GM13977 (cell line): ENCODE measurements at regions not wholly inside any gene's neighbourhood (a gene's known extent, or its start where the extent isn't known, plus 50 kb on each side); places are given as distances from the start of the nearest gene placed in this dataset.

Experiments used
- DNase-seq: peaks from one replicate; pipeline ENCODE4 v3.0.0; 2012; ENCODE audit warnings: low spot score
- in situ Hi-C: fragments of 300-500 bp; cut with MboI; formaldehyde crosslinking; loops from one replicate; pipeline ENCODE4 v1.12.0; 2022; ENCODE audit warnings: low sequenced_read_pairs, low pct_unique_long_range_greater_than_20kb, mixed read lengths, inconsistent platforms; ENCODE audit not compliant: unreplicated experiment
- TF ChIP-seq, protein P1 (sequence below): IDR thresholded peaks from 2 replicates; pipeline ENCODE4 v1.5.1; 2012; ENCODE audit warnings: mild to moderate bottlenecking, control low read depth; ENCODE audit not compliant: insufficient read depth; ENCODE audit errors: extremely low read depth, missing control alignments

DNA sequence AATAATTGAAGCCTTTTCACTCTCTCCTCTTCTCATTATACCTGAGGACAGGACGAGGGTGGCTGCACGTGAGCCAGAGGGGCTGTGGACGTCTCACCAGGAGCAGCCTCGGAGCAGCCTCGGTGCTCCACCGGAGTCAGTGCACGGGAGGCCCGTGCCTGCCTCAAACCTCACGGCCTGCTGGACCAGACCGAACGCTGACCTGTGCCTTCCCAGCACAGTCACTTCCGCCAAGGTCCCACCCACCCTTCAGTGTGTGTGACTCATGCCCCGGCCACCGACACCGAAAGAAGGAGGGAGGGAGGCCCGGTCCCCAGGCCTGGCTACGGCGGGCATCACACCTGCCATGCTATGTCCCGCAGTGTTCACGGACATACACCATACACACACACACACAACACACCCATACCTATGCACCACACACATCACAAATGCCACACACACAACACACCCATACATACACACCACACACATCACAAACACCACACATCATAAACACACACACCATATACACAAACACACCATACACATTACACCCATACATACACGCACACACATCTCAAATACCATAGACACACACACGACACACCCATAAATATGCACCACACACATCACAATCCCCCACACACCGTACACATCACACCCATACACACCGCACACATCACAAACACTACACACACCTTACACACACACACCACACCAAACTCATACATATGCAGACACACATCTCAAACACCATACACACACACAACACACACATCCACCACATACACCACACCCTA is 1506.5 kb downstream of the TBC1D22A start:
- TF ChIP-seq, protein P1, sequence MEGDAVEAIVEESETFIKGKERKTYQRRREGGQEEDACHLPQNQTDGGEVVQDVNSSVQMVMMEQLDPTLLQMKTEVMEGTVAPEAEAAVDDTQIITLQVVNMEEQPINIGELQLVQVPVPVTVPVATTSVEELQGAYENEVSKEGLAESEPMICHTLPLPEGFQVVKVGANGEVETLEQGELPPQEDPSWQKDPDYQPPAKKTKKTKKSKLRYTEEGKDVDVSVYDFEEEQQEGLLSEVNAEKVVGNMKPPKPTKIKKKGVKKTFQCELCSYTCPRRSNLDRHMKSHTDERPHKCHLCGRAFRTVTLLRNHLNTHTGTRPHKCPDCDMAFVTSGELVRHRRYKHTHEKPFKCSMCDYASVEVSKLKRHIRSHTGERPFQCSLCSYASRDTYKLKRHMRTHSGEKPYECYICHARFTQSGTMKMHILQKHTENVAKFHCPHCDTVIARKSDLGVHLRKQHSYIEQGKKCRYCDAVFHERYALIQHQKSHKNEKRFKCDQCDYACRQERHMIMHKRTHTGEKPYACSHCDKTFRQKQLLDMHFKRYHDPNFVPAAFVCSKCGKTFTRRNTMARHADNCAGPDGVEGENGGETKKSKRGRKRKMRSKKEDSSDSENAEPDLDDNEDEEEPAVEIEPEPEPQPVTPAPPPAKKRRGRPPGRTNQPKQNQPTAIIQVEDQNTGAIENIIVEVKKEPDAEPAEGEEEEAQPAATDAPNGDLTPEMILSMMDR, result no peak
- no peak for DNase-seq
- in situ Hi-C loops, result no loop called here

DNA sequence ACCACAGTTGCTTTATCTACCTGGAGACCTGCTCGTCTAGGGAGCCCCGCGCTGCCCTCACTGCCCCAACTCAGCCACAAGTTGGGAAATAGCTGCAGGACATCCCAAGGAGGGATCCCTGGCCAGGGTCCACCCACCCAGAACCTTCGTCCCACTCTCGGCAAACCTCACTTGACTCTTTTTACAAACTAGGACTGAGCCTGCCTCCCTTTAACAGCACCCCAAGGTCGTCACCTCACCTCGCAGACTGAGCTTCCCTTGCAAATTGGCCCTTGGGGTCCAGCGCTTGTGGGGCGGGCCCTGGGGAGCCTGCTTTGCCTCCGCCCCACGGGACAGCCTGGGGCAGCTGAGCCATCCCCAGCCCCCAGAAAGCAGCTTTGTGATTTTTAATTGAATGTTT is 1505.8 kb downstream of the TBC1D22A start:
- in situ Hi-C loops, result no loop called here
- TF ChIP-seq, protein P1, result no peak
- no peak for DNase-seq

DNA sequence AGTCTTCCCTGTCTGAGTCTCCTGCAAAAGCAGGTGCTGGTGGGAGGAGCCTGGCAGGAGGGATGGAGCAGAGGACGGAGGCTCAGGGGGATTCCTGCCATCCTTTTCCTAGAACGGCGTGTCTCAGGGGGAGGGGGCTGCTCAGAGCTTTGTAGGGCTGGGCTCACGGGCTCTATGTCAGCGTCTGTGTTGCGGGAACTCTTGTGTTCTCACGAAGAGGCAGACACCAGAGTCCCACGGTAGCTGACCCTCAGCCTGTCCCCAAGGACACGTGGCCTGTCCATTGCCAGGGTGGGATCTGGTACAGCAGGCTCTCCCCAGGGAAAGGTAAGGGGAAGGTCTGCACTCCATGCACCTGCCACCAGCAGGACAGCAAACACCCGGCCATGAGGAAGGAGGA is 1505.2 kb downstream of the TBC1D22A start:
- no peak for DNase-seq
- TF ChIP-seq, protein P1, result no peak
- in situ Hi-C loops, result no loop called here

DNA sequence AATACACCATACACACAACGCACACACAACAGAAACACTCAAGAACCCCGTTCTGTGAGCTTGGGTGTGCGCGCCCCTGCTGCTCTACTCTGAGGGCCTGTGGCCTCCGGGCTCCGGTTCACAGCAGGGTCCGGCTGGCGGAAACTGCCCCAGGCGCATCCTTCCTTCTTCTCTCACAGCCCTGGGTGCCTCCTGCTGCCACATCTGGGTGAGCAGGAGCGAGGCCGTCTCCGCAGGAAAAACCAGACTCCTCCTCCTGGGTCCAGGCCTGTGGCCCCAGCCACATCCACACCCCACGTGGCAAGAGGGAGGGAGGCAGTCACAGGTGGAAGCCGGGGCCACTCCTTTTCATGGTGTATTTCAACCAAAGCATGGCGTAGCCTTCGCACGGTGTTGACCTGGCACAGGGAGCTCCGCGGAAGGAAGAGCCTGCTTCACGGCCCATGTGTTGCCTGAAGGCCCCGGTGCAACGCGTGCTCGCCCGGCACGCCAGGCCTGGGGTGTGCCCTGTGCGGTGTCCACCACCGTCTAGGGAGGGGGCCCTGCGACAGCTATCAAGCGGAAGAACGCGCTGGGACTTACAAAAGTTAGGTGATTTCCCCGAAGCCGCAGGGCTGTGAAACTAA is 1502.7 kb downstream of the TBC1D22A start:
- TF ChIP-seq, protein P1, result no peak
- in situ Hi-C loops, result no loop called here
- DNase-seq, result no peak

DNA sequence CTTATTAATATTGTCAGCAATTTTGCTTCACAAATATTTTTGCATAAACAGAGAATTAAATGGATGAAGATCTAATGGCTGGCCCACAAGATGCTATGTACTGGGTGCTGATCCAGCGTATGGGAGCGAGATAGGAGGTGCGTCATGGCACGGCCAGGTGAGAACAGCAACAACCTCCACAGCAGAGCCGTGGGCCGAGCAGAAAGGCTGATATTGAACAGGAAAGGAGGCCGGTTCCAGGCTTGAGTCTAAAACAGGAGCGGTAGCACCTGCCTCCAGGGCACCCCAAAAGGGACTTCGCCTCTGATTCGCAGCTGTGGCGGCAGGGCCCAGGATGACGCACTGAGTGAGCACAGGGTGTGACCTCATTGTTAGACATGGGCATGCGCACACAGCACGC is 1502.1 kb downstream of the TBC1D22A start:
- TF ChIP-seq, protein P1, result no peak
- DNase-seq, result no peak
- in situ Hi-C loops, result no loop called here

DNA sequence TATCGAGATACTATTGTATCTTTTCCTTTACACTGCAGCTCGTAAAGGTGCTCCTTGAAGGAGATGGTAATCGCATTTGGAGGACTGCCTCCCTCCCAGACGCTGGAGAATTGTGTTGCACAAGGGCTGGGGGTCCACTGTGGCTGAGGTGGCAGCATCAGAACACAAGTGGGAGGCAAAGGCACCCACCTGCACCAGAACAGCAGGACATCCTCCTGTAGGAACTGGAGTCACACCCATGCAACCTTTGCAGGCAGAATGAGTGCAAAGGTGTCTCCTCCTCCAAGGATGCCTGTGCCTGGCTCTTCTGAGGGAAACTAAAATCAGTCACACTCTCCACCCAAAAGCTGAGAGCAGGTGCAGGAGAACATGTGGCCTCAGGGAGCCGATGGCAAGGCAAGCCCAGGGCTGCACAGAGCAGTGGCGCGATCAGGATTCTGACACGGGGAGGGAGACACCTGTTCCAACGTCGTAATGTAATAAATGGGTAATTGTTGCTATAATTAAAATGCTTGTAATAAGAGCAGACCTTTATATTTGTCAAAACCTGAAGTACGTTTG is 1501.4 kb downstream of the TBC1D22A start:
- TF ChIP-seq, protein P1, result no peak
- DNase-seq, result no peak
- in situ Hi-C loops, result no loop called here
